ENCODE measurements at regions not wholly inside any gene's neighbourhood (a gene's known extent, or its start where the extent isn't known, plus 50 kb on each side); places are given as distances from the start of the nearest gene placed in this dataset.

DNA sequence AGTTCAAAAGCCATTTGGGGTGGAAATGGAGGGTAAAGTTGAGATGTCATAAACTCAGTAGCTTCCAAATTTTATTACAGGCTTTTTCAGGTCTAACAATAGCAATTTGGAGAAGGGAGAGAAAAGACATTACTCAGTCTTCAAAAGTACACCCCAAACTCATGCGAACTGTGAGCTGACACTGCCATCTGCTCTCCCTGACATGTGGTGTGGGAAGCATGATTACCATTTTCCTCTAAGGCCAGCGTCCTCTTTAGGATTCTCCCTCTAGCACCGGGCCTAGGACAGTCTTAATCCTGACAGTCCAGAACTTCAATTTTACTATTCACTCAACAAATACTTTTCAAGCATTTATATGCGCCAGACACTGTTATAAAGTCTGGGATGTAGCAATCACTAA, 536.0 kb upstream of the JARID2 start:
- no peak for DNase-seq

DNA sequence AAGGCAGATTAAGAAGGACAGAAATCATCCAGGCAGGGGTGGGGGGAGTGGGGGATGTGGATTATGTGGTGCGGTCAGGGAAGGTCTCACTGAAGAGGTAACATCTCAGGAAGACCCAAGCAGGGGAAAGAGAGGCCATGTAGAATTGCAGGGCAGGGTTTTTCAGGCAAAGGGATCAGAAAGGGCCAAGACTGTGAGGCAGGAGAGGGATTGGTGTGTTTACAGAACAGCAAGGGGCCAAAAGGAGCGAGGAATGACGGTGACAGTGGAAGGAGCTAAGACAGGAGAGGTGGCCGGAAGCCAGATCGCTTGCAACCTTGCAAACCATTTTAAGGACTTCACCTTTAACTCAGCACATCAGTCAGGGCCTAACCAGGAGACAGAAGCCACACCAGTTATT, 535.4 kb upstream of the JARID2 start:
- DNase-seq = no peak

DNA sequence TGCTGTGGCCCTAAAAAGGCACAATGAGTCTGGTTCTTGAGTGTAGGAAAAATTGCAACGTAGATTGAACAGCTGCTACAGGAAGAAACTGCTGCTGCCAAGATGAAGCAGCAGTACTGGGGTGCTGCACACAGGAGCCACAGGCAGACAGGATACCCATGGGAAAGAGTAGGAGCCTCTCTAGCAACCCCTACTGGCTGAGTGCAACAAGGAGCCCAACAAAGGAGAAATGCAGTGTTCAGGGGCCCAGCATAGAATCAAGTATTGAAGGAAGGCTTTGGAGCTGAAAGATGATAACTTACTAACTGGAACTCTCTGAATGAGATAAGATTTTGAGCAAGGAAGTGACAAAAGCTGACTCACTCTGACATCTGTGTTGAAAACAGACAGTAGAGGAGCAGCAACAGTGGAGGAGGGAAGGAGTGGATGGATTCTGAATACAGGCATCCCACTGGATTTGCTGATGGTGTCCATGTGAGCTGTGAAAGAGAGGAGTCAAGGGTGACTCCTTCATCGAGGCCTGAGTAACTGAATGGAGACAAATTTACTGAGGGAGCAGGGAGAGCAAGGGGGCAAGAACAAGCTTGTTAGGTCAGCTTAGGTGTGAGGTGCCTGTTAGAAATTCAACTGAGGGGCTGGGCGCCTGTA, 534.7 kb upstream of the JARID2 start:
- no peak for DNase-seq

DNA sequence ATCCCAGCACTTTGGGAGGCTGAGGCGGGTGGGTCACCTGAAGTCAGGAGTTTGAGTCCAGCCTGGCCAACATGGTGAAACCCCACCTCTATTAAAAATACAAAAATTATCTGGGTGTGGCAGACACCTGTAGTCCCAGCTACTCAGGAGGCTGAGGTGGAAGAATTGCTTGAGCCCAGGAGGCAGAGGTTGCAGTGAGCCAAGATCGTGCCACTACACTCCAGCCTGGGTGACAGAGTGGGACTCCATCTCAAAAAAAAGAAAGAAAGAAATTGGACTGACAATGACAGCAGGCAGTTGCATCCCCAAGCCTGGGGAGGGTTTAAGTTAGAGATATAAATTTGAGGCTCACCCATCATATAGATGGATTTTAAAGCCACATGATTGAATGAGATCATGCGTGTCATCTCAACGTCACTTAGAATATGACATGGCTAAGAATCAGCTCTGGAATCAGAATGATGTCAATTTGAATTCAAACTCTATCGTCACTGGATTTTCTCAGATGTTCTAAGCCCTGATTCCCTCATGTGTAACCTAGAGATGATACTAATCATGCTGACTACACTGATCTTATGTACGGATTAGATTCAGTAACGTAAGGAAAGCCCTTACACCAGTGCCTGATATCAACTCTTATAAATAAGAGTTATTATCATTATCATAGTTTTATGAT, 534.0 kb upstream of the JARID2 start:
- no peak for DNase-seq

DNA sequence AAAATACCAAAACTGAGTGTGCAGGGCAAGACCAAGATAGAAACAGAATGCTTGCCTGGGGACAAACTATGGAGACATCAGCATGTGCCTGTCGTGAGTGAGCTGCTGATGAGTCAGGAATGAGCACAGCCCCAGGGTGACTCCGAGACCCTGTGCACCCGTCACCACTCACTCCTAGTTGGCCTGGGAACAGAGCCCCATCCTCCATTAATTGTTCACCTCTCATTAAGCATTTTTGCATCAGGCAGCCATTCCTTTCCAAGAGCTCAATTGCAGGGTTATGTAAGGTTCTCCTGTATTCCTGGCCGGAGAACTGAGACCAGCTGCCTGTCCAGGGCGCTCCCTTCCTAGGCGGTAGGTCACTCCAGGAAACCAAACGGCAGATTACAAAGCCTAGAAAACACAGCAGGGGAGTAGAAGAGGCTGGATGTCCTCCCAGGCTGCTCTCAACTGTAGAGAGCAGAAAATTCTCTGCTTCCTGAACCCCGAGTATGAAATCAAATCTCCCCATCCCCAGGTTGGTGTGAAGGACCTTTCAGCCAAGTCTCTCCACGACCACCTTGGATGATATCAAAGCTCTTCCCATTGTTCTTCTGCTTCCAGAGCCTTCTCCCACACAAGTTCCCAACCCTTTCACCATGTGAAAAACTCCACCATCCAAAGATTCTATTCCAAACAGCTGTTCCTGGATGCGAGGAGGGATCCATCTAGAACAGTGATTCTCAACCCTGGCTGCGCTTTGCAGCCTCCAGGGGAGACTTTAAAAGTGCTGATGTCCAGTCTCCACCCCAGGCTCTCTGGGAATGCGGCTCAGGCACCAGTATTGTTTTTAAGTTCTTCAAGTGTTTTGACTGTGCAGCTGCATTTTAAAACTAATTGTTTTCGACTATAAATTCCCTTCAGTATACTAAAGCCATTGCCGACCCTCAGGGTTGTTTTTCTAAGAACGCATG, 532.6 kb upstream of the JARID2 start:
- no peak for DNase-seq

DNA sequence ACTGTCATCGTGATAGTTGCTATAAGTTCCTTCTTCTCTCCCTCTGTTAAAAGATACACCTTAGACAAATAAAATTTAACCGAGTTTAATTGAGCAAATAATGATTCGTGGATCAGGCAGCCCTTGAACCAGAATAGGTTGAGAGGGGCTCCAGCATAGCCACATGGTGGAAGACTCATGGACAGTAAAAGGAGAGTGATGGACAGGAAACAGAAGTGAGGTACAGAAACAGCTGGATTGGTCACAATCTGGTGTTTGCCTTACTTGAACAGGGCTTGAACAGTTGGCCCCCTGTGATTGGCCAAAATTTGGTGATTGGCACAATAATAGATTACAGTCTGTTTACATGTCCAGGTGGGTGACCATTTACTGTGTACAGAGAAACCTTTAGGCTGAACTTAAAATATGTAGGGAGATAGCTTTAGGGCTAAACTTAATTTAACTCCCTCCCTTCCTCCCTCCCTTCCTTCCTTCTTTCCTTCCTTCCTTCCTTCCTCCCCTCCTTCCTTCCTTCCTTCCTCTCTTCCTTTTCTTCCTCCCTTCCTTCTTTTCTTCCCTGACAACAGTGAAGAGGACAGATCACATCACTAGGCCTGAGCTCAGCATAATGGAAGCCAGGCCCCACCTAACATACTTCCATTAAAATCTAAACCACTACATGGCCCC, 531.8 kb upstream of the JARID2 start:
- DNase-seq = no peak

DNA sequence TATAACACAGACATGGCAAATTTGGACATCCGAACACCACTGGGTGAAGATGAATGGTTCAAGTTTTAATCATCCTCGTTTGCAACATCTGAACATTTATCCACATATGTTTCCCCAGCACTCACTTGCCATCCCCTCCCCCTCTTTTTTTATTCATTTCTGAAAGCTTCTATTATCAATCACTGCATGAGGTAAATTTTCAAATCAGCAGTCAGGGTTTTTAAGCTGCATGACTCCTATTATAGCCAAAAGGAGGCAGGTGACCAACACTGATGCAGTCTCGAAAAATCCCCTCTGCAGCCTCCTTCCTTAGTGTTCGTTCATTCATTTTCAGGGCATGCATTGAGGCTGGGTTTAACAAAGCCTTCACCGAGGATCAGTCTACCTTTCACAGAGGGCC, 530.8 kb upstream of the JARID2 start:
- no peak for DNase-seq

DNA sequence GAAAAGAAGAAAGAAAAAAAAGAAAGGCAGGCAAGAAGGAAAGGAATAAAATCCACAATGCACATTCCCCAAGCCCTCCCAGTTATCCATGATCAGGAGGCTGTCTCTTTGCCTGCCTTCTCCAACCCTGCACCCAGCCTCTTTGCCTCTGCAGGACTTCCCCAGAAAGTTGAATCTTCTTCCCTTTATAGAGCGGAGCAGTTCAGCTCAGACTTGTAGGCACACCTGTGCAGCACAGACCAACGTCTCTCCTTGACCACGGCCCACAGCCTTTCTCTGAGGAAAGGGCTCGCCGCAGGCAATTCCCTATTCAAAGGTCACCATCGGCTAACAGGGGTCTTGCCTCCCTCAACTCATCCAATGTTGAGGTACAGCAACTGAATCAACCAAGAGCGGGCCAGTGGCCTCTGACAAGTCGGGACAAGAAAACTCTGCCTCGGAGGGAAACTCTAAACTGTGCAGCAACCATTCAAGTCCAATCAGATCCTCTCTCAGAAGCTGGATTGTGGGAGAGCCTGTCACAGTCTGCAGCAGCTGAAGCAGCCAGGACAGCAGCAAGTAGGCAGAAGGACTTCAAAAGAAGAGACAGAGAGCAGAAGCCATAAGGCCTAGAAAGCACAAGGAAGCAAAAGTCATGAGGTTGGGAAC, 529.2 kb upstream of the JARID2 start:
- DNase-seq = no peak

DNA sequence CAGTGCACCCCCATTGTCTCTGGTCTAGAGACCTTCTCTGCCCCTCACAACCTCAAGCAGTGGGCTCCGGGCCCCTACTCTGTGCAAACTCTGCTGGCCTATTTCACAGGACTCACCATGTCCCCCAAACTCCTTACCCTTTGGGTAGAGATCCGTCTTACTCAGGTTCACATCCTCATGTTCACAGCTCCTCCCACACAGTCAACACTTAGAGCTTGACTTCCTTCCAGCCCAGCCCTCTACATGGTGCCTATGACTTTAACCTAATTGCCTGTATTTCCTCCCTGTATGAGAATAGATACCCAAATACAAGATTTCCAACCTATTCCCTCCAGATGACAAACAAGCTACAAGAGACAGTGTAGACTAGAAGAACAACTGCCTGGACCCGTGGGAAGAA, 528.6 kb upstream of the JARID2 start:
- DNase-seq = no peak

DNA sequence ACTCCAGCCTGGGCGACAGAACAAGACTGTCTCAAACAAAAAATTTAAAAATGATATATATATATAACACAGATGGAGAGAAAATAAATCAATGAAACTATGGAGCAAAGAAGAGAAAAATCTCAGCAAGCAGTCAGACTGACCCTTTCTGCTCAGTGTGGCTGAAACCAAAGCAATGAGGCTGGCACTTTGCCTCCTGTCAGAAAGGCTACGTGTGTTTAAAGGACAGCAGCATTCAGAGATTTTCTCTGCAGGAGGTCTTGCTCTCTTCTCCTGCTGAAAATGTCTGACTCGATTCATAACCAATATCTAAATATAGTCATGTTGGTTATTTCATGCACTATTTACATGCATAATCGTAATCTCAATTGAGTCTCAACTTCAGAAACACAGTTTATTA, 527.0 kb upstream of the JARID2 start:
- no peak for DNase-seq

DNA sequence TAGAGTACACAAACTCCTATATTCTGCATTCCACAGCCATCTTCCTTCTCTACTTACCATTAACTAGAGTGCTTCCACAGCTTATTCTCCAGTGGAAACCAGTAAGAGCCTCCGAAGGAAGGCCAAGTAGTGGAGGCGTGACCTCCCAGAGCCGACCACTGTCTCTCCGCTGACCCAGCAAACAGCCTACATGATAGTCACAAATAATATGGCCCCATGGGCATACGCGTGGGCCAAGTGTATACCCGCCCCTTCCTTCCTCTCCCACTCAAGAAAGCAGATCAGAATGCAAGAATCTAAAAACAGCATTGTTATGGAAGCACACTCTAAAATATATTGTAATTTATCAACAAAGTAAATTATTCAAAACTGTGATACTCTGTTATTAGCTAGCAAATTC, 526.6 kb upstream of the JARID2 start:
- DNase-seq = no peak

DNA sequence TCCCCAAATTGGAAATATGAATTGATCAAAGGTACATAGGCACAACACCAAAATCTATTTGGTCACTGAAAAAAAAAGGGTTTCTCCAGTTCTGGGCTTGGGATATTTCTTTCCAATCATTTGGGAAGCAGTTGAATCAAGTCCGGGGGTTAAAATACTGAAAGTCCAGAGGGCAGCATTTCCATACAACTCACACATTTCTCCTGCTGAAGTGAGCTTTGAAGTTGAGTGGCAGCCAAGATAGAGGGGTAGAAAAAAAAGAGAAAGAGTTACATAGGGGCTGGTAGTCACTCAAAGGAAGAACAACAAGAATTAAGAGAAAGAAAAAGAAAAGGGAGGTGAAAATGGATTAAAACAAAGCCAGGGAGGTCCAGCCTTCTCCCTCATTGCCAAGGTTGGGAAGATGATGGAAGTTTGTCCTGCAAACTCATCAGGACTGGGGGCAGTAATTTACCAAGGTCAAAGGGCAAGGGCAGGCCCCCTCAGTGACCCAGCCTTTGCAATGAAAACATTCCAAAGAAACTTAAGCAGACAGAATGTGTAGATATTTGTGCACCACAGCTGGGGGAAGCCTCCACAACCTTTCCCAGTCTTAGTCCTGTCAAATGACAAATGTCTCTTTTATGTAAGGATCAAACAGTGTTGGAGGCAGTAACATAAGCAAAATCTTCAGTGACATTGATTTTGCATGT, 525.3 kb upstream of the JARID2 start:
- DNase-seq = no peak

DNA sequence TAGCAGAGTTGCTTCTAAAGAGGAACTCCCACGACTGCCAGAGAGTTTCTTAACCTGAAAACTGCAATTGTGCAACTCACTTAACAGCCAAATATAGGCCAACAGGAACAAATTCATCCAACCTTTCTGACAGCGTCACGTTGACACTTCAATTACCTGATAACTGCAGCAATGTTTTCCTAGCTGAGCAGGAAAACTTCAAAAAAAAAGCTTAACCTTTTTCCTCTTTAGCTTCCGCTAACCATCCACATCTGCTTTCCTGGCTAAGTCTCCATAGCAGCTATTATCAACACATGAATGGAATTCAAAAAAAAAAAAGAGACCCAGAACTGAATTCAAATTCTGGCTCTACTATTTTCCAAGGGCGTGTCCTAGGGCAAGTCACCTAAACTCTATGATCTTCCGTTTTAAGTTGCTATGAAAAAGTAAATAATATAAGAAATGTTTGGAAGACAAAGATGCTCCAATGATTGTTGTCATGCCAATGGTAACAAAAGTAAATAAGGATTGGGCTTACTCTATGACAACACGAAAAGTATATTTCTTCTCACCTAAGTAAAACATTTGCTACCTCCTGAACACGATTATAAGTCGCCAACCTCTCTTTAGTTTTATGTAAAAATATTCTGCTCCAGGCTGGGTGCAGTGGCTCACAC, 524.6 kb upstream of the JARID2 start:
- DNase-seq = no peak

DNA sequence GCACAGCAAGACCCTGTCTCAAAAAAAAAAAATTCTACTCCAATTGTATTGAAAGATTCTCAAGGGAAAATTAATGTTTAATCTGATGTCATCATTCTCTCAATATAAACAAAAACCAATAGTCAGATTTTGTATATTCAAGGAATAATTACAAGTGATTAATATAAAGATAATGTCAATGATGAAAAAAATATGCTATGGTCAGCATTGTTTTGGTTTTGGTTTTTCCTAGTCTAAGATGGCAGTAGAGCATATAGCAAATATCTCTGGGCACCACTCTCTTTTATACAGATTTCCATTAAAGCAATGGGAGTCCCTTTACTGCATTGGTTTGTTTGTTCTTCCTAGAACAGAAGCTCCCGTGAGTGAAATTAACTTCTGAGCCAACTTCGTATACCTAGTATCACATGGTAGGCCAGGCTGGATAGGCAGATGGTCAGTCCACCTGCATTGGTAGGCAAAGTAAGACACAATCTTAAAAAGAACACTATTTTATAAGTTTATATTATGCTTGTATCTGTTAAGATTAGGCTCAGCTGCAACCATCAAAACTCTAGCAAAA, 523.8 kb upstream of the JARID2 start:
- no peak for DNase-seq

DNA sequence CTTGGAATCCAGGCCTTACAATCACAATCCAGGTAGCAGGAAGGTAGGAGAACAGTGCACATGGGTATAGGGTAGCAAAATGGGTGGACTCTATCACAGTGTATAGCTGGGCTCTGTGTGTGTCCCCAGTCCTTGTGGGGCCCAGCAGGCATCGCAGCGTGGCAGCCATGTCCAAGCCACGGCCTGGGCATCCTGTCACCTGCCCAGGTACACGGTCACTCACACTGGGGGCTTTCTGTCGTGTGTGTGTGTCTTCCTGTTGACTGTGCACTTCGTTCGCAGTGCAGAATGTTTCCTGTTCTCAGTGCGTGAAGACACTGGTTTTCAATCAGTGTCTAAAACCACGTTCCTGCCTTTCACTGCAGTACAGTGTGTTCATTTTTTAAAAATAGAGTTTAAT, 523.2 kb upstream of the JARID2 start:
- no peak for DNase-seq

DNA sequence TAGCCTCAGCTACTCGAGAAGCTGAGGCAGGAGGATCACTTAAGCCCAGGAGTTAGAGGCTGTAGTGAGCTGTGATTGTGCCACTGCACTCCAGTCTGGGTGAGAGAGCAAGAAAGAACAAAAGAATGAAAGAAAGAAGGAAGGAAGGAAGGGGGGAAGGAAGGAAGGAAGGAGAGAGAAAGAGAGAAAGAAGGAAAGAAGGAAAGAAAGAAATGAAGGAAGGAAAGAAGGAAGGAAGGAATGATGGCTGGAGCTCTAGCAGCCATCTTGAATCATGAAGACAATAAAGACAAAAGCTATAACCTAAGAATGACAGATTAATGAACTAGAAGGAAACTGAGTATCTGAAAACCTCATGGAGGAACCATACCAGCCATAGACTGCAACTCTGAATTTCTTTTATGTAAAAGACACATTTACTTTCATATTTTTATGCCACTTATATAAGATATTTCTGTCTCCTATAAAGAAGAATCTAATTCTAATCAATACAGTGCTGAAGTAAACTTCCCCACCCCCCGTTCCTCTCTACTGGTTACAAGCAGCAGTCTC, 522.3 kb upstream of the JARID2 start:
- DNase-seq = no peak

DNA sequence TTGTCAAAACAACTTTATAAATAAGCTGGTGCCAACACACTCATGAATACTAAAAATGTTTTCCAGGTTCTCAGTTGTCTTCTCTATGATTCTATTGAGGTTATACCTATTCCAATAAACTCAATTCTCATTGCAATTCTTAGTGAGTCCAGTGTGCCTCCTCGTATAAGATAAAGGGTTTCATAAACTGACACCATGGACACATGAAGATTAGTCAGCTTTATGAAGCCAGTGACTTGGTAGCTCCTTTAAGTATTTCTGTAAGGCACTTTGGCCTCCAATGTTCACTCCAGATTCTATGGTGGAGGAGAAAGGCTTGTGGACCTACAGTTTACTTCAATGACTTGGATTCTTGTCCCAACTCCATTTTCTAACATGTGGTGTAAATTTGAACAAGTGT, 521.3 kb upstream of the JARID2 start:
- DNase-seq = no peak

DNA sequence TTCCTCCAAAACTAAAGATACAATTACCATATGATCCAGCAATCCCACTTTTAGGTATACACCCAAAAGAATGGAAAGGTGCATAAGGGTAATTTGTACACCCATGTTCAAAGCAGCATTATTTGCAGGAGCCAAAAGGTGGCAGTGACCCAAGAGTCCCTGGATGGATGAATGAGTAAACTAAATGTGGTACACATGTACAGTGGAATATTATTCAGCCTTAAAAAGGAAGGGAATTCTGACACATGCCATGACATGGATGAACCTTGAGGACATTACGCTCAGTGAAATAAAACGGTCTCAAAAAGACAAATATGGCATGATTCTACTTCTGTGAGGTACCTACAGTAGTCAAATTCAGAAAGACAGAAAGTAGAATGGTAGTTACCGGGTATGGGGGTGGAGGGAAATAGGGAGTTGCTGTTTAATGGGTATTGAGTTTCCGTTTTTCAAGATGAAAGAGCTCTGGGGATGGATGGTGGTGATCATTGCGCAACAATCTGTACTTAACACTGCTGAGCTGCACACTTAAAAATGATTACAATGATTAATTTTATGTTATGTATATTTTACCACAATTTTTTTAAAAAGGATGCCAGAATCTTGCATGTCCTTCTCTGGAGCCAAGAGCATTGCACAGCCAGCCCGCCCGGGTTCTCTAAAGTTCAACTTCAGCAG, 518.9 kb upstream of the JARID2 start:
- DNase-seq = no peak

DNA sequence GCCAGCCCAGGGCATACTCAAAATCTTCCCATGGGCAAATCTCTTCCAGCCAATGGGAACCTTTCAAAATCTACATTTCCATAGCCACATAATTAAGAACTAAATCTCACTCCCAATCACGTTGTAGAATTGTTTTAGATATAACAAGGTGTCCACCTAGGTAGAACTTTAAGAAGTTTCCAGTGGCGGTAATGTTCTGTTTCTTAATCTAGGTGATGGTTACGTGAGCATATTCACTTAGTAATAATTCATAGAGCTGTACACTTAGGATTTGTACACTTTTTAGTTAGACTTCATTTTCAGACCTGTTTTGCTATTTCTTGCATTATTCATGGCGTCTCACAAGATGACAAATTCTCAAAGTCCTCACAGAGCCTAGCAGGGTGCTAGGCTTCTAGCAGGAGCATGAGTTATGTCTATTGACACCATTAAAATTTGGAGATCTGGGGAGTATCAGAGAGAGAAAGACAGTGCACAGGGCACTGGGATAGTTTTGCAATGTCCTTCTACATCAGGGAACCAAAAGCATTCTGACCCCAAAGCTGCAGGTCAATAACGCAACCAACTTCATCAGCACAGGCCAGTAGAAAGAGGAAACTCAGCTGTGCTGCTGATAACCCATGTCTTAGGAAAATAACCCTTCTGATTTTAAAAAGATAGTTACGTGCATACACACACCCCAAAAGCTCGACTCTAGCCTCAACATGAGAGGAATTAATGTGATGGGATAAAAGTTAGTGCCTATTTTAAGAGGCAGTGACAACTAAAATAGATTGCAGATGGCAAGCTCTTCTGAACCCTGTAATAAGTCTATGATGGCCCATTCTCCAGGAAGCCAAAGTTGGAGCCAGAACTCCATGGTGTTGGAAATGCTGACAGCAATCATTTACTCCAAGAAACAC, 518.1 kb upstream of the JARID2 start:
- DNase-seq = no peak

All from NCI-H187 (cell line).